ENCODE measurements at regions not wholly inside any gene's neighbourhood (a gene's known extent, or its start where the extent isn't known, plus 50 kb on each side); places are given as distances from the start of the nearest gene placed in this dataset.

- H3K27ac ChIP-seq: no peak overlapping the region
- H3K27me3 ChIP-seq: no peaks in the 10 kb centered on the region
- WGBS, 2 donors (ENCODE audit: low coverage in 1 of 2): 25 to 51% methylated on average over 2 to 3 of the region's 3 CpGs
- ATAC-seq: no peak
- H3K4me3 ChIP-seq: no peak overlapping the region
- no peaks in the 10 kb centered on the region for H3K9me3 ChIP-seq
- TF ChIP-seq POLR2A (IDR thresholded peaks at IDR 0.05) (no peak), CTCF (IDR thresholded peaks at IDR 0.05) (no peak), POLR2AphosphoS5 (IDR thresholded peaks at IDR 0.05) (no peak)
- H3K4me1 ChIP-seq: no peaks in the 10 kb centered on the region
- no peaks in the 10 kb centered on the region for H3K36me3 ChIP-seq
Measured at GRCh38 chr3:117910820-117911521, 1123.7 kb downstream of the IGSF11 start.

DNA sequence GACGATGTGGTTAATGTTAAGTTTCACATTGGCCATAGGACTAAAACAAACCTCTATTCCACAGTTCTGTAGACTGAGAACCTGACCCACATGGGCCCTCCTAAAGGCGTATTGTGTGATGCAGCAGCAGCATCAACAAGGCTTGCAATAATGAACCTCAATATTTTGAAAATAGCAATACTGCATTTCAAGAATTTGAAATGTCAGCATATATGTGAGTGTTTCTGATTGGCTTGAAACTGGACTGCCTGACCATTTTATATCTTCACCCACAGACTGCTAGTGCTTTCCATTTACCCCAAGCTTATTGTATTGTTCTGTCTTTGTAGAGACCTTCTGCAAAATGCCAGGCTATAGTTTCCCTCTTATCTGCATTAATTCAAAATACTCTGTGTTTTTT lies 1122.3 kb downstream of the IGSF11 start:
- Histone ChIP-seq H3K36me3 (no peaks in the 10 kb centered on the region), H3K27ac (no peak overlapping the region), H3K4me1 (no peaks in the 10 kb centered on the region), H3K27me3 (no peaks in the 10 kb centered on the region), H3K4me3 (no peak overlapping the region), H3K9me3 (no peaks in the 10 kb centered on the region)
- WGBS, 2 donors (ENCODE audit: low coverage in 1 of 2): 67 to 100% methylated on average over 2 of the region's 2 CpGs
- no peak for ATAC-seq
- TF ChIP-seq POLR2A (IDR thresholded peaks at IDR 0.05) (no peak), CTCF (IDR thresholded peaks at IDR 0.05) (no peak), EP300 (IDR thresholded peaks at IDR 0.05) (no peak), POLR2AphosphoS5 (IDR thresholded peaks at IDR 0.05) (no peak)

- H3K27me3 ChIP-seq: no peaks in the 10 kb centered on the region
- H3K36me3 ChIP-seq: no peaks in the 10 kb centered on the region
- no peaks in the 10 kb centered on the region for H3K4me1 ChIP-seq
- WGBS, 2 donors (ENCODE audit: low coverage in 1 of 2): 57 to 69% methylated on average over 3 to 8 of the region's 8 CpGs
- no peak overlapping the region for H3K4me3 ChIP-seq
- H3K27ac ChIP-seq: no peak overlapping the region
- TF ChIP-seq POLR2AphosphoS5 (IDR thresholded peaks at IDR 0.05): no peak
- no peak for TF ChIP-seq CTCF (IDR thresholded peaks at IDR 0.05)
- no peak for TF ChIP-seq POLR2A (IDR thresholded peaks at IDR 0.05)
- no peak for TF ChIP-seq EP300 (IDR thresholded peaks at IDR 0.05)
- H3K9me3 ChIP-seq: no peaks in the 10 kb centered on the region
- no peak for ATAC-seq
Measured at GRCh38 chr3:117914540-117915100, 1120.0 kb downstream of the IGSF11 start.

DNA sequence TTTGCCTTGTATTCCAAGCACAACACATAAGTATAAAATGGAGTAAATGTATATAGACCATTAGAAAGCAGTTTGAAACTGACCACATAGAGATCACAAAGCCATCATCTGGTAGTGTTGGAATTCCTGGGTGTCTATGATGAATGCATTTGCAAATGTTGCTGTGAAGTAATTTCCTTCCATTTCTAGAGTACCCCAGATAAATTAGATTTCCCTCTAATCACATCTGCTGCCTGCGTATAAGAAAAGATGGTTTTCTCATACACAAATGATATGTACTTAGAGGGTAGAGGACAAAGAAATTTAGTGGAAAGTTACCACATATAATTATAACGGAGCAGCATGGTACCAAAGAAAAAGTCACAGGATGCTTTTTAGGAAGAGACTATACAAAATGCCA lies 1117.8 kb downstream of the IGSF11 start:
- Histone ChIP-seq H3K4me3 (no peak overlapping the region), H3K27me3 (no peaks in the 10 kb centered on the region), H3K27ac (no peak overlapping the region), H3K36me3 (no peaks in the 10 kb centered on the region), H3K9me3 (no peaks in the 10 kb centered on the region), H3K4me1 (no peaks in the 10 kb centered on the region)
- TF ChIP-seq CTCF (IDR thresholded peaks at IDR 0.05) (no peak), POLR2AphosphoS5 (IDR thresholded peaks at IDR 0.05) (no peak), POLR2A (IDR thresholded peaks at IDR 0.05) (no peak), EP300 (IDR thresholded peaks at IDR 0.05) (no peak)
- WGBS, 2 donors (ENCODE audit: low coverage in 1 of 2): 85 to 100% methylated on average over 2 of the region's 2 CpGs
- no peak for ATAC-seq

DNA sequence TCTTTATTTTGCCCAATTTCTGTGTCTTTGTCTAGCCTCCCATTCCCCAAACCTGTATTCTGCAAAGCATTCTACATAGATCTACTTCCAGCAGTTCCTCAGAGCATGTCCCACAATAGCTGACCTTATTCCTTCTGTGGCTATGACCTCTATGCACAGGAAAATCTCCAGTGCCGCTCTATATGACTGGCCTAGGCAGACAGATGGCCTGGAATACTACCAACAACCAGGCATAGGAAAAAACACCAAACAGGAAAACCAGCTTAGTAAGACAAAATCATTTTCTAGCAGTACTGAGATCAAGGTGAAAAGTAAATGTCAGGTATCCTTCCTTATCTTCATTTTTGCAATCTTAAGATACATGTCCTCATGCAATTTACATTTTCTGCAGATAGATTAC lies 1115.0 kb downstream of the IGSF11 start:
- WGBS, 2 donors (ENCODE audit: low coverage in 1 of 2): 63 to 71% methylated on average over 1 of the region's 1 CpG
- Histone ChIP-seq H3K4me3 (no peak overlapping the region), H3K27ac (no peak overlapping the region), H3K4me1 (no peaks in the 10 kb centered on the region), H3K27me3 (no peaks in the 10 kb centered on the region), H3K36me3 (no peaks in the 10 kb centered on the region), H3K9me3 (no peaks in the 10 kb centered on the region)
- TF ChIP-seq POLR2AphosphoS5 (IDR thresholded peaks at IDR 0.05) (no peak), POLR2A (IDR thresholded peaks at IDR 0.05) (no peak), CTCF (IDR thresholded peaks at IDR 0.05) (no peak), EP300 (IDR thresholded peaks at IDR 0.05) (no peak)
- ATAC-seq: no peak
